SU-DHL-6 (cell line): ENCODE measurements at regions not wholly inside any gene's neighbourhood (a gene's known extent, or its start where the extent isn't known, plus 50 kb on each side); places are given as distances from the start of the nearest gene placed in this dataset.
A peak's percentile ranks its signal among the peaks of the same experiment; 100 is the strongest.

Experiments
- H2AFZ ChIP-seq: fragments of 200-600 bp; sonication (generic); 2 replicates; pipeline ENCODE4 v1.6.1; 2014; ENCODE audit warnings: low read depth, mild to moderate bottlenecking, moderate library complexity, mixed read lengths, antibody characterized with exemption, low read length; ENCODE audit not compliant: severe bottlenecking
- H3F3A ChIP-seq: fragments of 200-600 bp; shearing (Covaris generic); 2 replicates; pipeline ENCODE4 v1.6.0; 2016; ENCODE audit warnings: antibody characterized with exemption, mild to moderate bottlenecking; ENCODE audit not compliant: insufficient read depth
- H3K27ac ChIP-seq: fragments of 200-600 bp; sonication (generic); 2 replicates; pipeline ENCODE4 v1.5.1; 2016; ENCODE audit warnings: low read depth, mild to moderate bottlenecking, low read length, moderate library complexity, mixed read lengths
- H3K27me3 ChIP-seq: fragments of 200-600 bp; sonication (generic), shearing (Covaris generic); 2 replicates; pipeline ENCODE4 v1.6.0; 2014; ENCODE audit warnings: mild to moderate bottlenecking, low read length
- H3K36me3 ChIP-seq: fragments of 200-600 bp; sonication (generic); 2 replicates; pipeline ENCODE4 v1.6.1; 2014; ENCODE audit warnings: mild to moderate bottlenecking, low read length, mixed read lengths
- H3K4me2 ChIP-seq: fragments of 300-600, 200-600 bp; shearing (Covaris generic), sonication (generic); 2 replicates; pipeline ENCODE4 v1.6.0; 2014; ENCODE audit warnings: low read length, low read depth, mild to moderate bottlenecking; ENCODE audit not compliant: poor library complexity, severe bottlenecking
- H3K4me3 ChIP-seq: fragments of 200-600 bp; sonication (generic); 2 replicates; pipeline ENCODE4 v1.5.1; 2014; ENCODE audit warnings: antibody characterized with exemption, low read length, mild to moderate bottlenecking, mixed read lengths; ENCODE audit not compliant: insufficient read depth, poor library complexity, severe bottlenecking
- H3K79me2 ChIP-seq: fragments of 200-600 bp; sonication (generic); 2 replicates; pipeline ENCODE4 v1.6.1; 2014; ENCODE audit warnings: mild to moderate bottlenecking, low read length, moderate library complexity; ENCODE audit not compliant: insufficient read depth
- H3K9ac ChIP-seq: fragments of 200-600 bp; sonication (generic); 2 replicates; pipeline ENCODE4 v1.7.0; 2014; ENCODE audit warnings: mild to moderate bottlenecking, low read length
- H3K9me2 ChIP-seq: fragments of 200-600 bp; sonication (generic); replicated peaks from 2 replicates; pipeline ENCODE4 v1.6.1; 2014; ENCODE audit warnings: low read length; ENCODE audit not compliant: insufficient read depth
- H3K9me3 ChIP-seq: fragments of 200-600 bp; sonication (generic); 2 replicates; pipeline ENCODE4 v1.6.1; 2014; ENCODE audit warnings: low read length, mixed read lengths; ENCODE audit not compliant: insufficient read depth
- H4K20me1 ChIP-seq: fragments of 200-600 bp; sonication (generic); 2 replicates; pipeline ENCODE4 v1.6.1; 2014; ENCODE audit warnings: low read depth, mild to moderate bottlenecking, antibody characterized with exemption, low read length, moderate library complexity, mixed read lengths
- EZH2phosphoT487 ChIP-seq: fragments of 200-600 bp; sonication (generic), shearing (Covaris generic); conservative IDR thresholded peaks from 2 replicates; pipeline ENCODE4 v1.6.1; 2018; ENCODE audit warnings: mild to moderate bottlenecking, antibody characterized with exemption, low read length, moderate library complexity, mixed read lengths
- TF ChIP-seq, protein P1 (sequence below): fragments of 200-600 bp; sonication (generic); IDR thresholded peaks from one replicate; pipeline ENCODE4 v1.5.1; 2017; ENCODE audit warnings: antibody characterized with exemption, mild to moderate bottlenecking, low read length, moderate library complexity; ENCODE audit not compliant: insufficient read depth, poor library complexity, severe bottlenecking

DNA sequence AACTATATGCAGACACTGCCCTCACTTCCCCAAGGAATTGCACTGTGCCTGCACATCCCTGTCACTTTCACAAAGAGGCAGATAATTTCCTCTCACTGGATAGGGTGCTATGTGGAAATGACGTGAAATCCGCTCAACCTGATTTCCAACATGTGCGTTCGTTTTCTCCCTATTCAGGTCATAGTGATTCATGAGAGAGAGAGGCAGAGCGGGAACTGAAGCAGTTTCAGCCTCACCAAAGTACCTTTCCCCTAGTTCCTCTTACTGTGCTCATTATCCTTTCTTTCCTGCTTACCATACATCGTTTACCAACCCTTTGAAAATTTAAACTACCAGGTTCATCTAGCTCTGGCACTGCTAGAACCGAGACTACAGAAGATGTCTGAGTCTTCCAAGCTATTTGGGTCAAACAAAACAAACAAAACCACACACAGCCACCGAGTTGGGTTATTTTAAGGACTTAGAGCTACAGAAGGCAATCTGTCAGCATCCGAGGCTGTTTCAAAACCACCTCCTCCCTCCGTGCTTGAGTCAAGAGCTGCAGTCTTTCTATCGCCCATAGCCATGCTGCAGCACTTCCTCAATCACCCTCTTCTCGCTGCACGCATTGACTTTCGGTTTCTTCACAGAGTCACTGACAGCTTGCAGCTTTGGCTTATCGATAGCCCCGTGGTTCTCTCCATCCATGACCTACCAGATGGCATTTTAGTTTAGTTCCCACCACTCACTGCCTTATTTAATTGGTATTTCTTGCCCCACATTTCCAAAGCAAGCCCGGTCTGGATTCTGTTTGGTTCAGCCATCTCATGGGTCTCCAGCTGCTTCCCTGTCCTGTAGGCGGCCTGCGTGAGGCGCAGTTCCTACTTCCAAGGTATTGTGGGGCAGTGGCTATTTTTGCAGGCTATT lies 1395.8 kb downstream of the EFNB2 start:
- Histone ChIP-seq H3K79me2 (no peaks in the 10 kb centered on the region), H3K4me2 (peak overlapping the region; percentile 58), H3K36me3 (no peaks in the 10 kb centered on the region), H2AFZ (peak overlapping the region; percentile 74), H3K4me3 (peak overlapping the region; percentile 56), H4K20me1 (no peaks in the 10 kb centered on the region), H3K27me3 (no peaks in the 10 kb centered on the region), H3K9me2 (no peaks in the 10 kb centered on the region), H3K27ac (no peak overlapping the region), H3K9me3 (no peaks in the 10 kb centered on the region), H3F3A (no peaks in the 10 kb centered on the region), H3K9ac (peak overlapping the region; percentile 49)
- TF ChIP-seq, protein P1, sequence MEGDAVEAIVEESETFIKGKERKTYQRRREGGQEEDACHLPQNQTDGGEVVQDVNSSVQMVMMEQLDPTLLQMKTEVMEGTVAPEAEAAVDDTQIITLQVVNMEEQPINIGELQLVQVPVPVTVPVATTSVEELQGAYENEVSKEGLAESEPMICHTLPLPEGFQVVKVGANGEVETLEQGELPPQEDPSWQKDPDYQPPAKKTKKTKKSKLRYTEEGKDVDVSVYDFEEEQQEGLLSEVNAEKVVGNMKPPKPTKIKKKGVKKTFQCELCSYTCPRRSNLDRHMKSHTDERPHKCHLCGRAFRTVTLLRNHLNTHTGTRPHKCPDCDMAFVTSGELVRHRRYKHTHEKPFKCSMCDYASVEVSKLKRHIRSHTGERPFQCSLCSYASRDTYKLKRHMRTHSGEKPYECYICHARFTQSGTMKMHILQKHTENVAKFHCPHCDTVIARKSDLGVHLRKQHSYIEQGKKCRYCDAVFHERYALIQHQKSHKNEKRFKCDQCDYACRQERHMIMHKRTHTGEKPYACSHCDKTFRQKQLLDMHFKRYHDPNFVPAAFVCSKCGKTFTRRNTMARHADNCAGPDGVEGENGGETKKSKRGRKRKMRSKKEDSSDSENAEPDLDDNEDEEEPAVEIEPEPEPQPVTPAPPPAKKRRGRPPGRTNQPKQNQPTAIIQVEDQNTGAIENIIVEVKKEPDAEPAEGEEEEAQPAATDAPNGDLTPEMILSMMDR, result no peak
- no peak for TF ChIP-seq EZH2phosphoT487

DNA sequence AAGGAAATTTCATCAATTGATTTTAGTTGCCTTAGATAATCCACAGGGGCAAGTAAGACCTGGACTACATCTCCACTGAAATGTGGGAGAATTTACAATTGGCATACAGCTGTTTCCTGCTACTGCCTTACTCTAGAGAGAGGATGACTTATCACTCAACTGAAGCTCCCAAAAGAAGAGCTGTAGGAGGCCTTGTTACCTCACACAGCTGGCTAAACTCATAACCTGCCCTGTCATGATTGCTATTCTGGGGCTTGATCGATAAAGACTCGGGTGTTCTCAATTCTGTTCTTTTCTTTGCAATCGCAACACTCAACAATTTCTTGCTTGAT lies 1396.4 kb downstream of the EFNB2 start:
- Histone ChIP-seq H3K4me3 (no peak overlapping the region), H2AFZ (peak overlapping the region; percentile 74), H3K27ac (no peak overlapping the region), H3K27me3 (no peaks in the 10 kb centered on the region), H3K9me2 (no peaks in the 10 kb centered on the region), H3K9ac (peak overlapping the region; percentile 49; the same call in 1 of the 2 replicates), H3K4me2 (peak overlapping the region; percentile 58), H3F3A (no peaks in the 10 kb centered on the region), H4K20me1 (no peaks in the 10 kb centered on the region), H3K36me3 (no peaks in the 10 kb centered on the region), H3K79me2 (no peaks in the 10 kb centered on the region), H3K9me3 (no peaks in the 10 kb centered on the region)
- no peak for TF ChIP-seq EZH2phosphoT487

DNA sequence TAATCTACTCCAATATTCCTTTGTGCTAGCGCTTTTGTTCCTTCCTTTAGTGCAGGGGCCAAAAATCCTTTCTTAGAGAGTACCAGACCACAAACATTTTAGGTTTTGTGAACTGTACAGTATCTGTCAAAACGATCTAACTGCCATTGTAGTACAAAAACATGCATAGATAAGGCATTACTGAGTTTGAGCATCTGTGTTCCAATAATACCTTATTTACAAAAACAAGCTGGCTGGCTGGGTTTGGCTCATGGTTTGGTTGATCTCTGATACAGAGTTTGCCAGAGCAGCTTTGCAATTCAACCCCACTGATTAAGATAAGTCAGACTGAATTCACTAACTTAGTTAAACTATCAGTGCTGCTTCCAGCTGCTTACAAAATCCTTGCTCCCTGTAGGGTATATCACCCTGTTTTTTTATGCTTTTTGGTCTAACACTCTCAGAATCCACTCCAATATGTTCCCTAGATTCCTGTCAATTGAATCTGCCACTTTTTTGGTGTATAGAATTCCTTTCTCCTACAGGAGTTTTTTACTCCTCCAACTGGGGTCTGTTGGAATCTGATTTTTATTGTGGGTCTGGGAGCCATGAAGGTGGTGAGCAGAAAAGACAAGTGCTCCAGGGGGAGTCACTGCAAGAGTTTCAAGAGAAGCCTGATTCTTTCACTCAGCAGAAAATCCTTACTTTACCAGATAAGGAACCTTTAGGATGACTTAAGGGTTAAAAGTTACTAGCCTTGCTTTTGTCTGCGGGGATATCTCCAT lies 1399.4 kb downstream of the EFNB2 start:
- no peaks in the 10 kb centered on the region for H3K27me3 ChIP-seq
- H2AFZ ChIP-seq, result no peak overlapping the region
- no peaks in the 10 kb centered on the region for H3F3A ChIP-seq
- no peaks in the 10 kb centered on the region for H3K79me2 ChIP-seq
- H3K4me2 ChIP-seq, result no peak overlapping the region
- H4K20me1 ChIP-seq, result no peaks in the 10 kb centered on the region
- no peak overlapping the region for H3K9ac ChIP-seq
- H3K9me2 ChIP-seq, result no peaks in the 10 kb centered on the region
- no peak for TF ChIP-seq EZH2phosphoT487
- TF ChIP-seq, protein P1, result no peak
- H3K36me3 ChIP-seq, result no peaks in the 10 kb centered on the region
- no peaks in the 10 kb centered on the region for H3K9me3 ChIP-seq
- H3K4me3 ChIP-seq, result no peak overlapping the region
- no peak overlapping the region for H3K27ac ChIP-seq
